ENCODE measurements at regions not wholly inside any gene's neighbourhood (a gene's known extent, or its start where the extent isn't known, plus 50 kb on each side); places are given as distances from the start of the nearest gene placed in this dataset.
A peak's percentile ranks its signal among the peaks of the same experiment; 100 is the strongest.

DNA sequence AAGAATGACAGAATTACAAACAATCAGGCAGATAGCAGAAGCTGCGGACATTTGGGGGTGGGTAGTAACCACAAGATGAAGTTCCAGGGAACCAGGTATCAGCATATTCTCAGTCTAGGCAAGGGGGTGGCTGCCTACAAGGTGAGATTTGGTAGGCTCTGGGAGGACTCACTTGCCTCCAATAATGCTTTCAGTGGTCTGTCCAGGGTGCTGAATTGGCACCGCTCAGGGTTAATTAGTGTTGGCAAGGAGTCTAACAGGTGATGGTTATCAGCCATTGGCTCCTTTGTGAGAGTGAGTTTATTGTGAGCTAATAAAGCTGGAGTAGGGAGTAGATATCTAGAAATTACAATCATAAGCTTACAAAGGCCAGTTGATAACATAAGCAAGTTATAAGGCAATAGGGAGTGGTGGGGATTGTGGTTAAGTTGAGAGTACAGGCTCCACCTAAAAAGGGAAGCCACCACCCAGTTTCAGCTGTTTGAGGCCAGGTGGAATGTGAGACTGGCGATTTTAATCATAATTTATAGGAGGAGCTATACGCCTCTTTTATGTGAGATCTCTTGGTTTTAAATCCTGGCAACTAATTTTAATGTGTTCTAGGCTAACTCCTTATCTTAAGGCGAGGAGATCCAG is 320.5 kb downstream of the MIAT start:
- no peaks in the 10 kb centered on the region for H3K4me1 ChIP-seq (ENCODE audit: low read depth)
- no peaks in the 10 kb centered on the region for H3K9me3 ChIP-seq (ENCODE audit: low read depth)
- TF ChIP-seq, protein P1, sequence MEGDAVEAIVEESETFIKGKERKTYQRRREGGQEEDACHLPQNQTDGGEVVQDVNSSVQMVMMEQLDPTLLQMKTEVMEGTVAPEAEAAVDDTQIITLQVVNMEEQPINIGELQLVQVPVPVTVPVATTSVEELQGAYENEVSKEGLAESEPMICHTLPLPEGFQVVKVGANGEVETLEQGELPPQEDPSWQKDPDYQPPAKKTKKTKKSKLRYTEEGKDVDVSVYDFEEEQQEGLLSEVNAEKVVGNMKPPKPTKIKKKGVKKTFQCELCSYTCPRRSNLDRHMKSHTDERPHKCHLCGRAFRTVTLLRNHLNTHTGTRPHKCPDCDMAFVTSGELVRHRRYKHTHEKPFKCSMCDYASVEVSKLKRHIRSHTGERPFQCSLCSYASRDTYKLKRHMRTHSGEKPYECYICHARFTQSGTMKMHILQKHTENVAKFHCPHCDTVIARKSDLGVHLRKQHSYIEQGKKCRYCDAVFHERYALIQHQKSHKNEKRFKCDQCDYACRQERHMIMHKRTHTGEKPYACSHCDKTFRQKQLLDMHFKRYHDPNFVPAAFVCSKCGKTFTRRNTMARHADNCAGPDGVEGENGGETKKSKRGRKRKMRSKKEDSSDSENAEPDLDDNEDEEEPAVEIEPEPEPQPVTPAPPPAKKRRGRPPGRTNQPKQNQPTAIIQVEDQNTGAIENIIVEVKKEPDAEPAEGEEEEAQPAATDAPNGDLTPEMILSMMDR (IDR thresholded peaks at IDR 0.05; ENCODE audit: low read depth, low read length): no peak
- no peaks in the 10 kb centered on the region for H3K36me3 ChIP-seq
- H3K27me3 ChIP-seq: peaks cover 4% of the 10 kb centered on the region
- no peak overlapping the region for H3K27ac ChIP-seq
- peak; percentile 8 to 35 for DNase-seq (ENCODE audit: low read depth in 1 of 2, low spot score in 1 of 2)
- no peak overlapping the region for H3K4me3 ChIP-seq

DNA sequence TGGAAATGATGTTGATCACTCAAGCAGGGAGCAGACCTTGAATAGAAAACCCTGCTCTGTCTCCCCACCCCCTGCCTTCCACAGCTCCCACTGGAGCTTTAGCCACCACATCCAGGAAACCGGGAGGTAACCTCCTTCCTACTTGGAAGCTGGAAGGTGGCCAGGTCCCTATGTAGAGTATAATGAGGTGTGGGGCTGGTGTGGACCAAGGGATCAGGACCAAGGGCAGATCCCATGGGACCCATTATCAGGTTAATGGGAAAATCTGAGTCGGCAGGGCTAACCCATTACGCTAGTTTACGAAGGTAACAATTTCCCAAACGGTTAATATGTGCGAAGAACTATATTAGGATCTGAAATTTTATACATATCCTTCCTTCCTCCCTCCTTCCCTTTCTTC is 321.9 kb downstream of the MIAT start:
- no peak overlapping the region for H3K4me3 ChIP-seq
- no peaks in the 10 kb centered on the region for H3K9me3 ChIP-seq (ENCODE audit: low read depth)
- no peaks in the 10 kb centered on the region for H3K4me1 ChIP-seq (ENCODE audit: low read depth)
- DNase-seq (ENCODE audit: low read depth in 1 of 2, low spot score in 1 of 2): peak; percentile 5 to 75
- no peaks in the 10 kb centered on the region for H3K36me3 ChIP-seq
- H3K27ac ChIP-seq: no peak overlapping the region
- TF ChIP-seq, protein P1 (IDR thresholded peaks at IDR 0.05; ENCODE audit: low read depth, low read length): no peak
- peaks cover 13% of the 10 kb centered on the region for H3K27me3 ChIP-seq

DNA sequence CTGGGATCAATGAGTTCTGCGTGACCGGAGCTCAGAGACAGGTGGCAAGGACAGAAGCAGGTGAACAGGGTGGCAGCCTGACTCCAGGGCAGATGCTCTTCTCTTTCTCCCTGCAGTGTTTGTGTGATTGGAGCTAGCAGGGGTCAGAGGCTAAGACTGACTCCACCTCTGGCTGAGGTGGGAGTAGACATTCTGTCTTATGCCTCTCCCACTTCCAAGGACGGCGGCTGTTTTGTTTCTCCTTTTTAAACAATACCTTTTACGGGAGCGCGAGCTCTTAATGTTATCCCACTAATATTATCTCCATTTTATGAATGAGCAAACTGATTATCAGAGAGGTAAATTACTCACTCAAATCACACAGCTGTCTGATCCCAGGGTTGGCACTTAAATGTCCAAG is 323.7 kb downstream of the MIAT start:
- no peaks in the 10 kb centered on the region for H3K9me3 ChIP-seq (ENCODE audit: low read depth)
- TF ChIP-seq, protein P1 (IDR thresholded peaks at IDR 0.05; ENCODE audit: low read depth, low read length): no peak
- no peaks in the 10 kb centered on the region for H3K36me3 ChIP-seq
- no peak overlapping the region for H3K27ac ChIP-seq
- DNase-seq (ENCODE audit: low read depth in 1 of 2, low spot score in 1 of 2): no peak
- peaks cover 17% of the 10 kb centered on the region for H3K27me3 ChIP-seq
- H3K4me1 ChIP-seq (ENCODE audit: low read depth): no peaks in the 10 kb centered on the region
- H3K4me3 ChIP-seq: no peak overlapping the region

DNA sequence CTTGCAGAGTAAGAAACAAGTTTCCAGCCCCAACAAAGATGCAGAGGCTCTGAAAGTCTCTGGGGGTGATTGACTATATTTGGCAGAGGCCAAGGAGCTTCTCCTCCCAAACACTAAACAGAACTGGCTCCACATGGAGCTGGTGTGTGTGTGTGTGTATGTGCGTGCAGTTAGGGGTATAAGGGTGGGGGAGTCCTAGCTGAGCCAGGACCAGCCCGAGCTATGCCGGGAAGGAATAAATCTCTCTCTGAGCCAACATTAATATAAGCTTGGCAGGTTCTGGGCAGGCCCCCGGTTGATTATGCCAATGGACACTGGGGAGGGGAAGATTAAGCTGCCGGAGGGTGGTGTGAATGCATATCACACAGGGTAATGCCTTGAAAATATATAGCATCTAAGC is 324.2 kb downstream of the MIAT start:
- TF ChIP-seq, protein P1 (IDR thresholded peaks at IDR 0.05; ENCODE audit: low read depth, low read length): no peak
- Histone ChIP-seq H3K36me3 (no peaks in the 10 kb centered on the region), H3K27ac (no peak overlapping the region), H3K9me3 (ENCODE audit: low read depth) (no peaks in the 10 kb centered on the region), H3K4me1 (ENCODE audit: low read depth) (no peaks in the 10 kb centered on the region), H3K27me3 (peaks cover 17% of the 10 kb centered on the region), H3K4me3 (no peak overlapping the region)
- DNase-seq (ENCODE audit: low read depth in 1 of 2, low spot score in 1 of 2): no peak

DNA sequence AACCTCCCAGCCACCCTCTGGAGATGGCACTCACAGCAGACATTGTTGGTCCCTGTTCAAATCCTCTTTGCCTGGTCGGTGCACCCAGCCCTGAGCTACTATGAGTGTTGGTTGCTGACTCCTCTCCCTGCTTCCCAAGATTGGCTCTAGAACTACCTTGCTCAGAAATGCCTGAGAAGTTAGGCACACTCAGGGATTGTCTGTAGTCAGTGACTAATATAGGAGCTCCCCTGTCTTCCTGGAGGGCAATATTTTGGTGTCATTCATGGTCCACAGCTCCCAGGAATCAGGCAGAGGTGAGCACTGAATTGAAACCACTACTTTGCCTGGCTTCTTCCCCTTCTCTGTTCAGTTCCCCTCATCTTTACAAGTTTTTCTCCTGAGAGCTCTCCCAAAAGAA is 325.9 kb downstream of the MIAT start:
- no peak overlapping the region for H3K27ac ChIP-seq
- no peak for DNase-seq (ENCODE audit: low read depth in 1 of 2, low spot score in 1 of 2)
- no peak overlapping the region for H3K4me3 ChIP-seq
- TF ChIP-seq, protein P1 (IDR thresholded peaks at IDR 0.05; ENCODE audit: low read depth, low read length): no peak
- no peaks in the 10 kb centered on the region for H3K9me3 ChIP-seq (ENCODE audit: low read depth)
- H3K27me3 ChIP-seq: peaks cover 17% of the 10 kb centered on the region
- no peaks in the 10 kb centered on the region for H3K36me3 ChIP-seq
- H3K4me1 ChIP-seq (ENCODE audit: low read depth): no peaks in the 10 kb centered on the region

Data from cardiac muscle cell (in vitro differentiated cells and primary cell).